Hippocampal formation (tissue), 2 donors: ENCODE measurements at regions not wholly inside any gene's neighbourhood (a gene's known extent, or its start where the extent isn't known, plus 50 kb on each side); places are given as distances from the start of the nearest gene placed in this dataset.
"Not testable (repeated sequence)": the region's sequence is repeated elsewhere in the genome, so short reads cannot be mapped to it uniquely, and the experiment has no call there.

Experiments used
- DNase-seq, 2 donors: peaks; one replicate each; lab custom pipeline; 2025; lab: John Stamatoyannopoulos, UW

DNA sequence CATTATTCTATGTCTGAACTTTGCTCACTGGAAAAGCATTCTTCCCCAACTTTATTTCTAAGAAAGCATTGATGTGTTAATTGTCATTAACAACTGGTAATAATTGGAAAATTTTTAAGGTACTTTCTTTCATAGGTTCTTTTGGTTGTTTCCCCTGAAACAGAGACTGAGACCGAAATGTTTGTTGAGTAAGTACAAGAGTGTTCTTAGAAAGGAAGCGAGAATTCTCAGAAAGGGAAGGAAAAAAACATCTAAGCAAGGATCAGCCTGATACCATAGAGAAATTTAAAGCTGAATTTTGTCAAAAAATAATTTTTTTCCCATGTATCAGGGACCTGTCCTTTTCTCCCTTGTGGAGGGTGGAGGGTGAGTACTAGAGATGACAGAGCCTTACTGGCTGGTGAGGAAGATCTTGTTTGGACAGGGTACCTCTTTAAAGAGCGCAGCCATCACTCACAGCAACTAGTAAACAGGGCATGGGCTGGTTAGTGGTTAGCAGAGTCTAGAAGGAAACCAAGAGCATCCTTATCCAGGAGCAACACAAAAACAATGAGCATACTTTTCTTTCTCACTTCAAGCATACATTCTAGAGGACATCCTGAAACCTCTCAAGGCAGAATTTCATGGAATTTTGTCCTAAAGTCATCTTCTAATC lies 898.5 kb downstream of the DNAH5 start:
- no peak for DNase-seq

DNA sequence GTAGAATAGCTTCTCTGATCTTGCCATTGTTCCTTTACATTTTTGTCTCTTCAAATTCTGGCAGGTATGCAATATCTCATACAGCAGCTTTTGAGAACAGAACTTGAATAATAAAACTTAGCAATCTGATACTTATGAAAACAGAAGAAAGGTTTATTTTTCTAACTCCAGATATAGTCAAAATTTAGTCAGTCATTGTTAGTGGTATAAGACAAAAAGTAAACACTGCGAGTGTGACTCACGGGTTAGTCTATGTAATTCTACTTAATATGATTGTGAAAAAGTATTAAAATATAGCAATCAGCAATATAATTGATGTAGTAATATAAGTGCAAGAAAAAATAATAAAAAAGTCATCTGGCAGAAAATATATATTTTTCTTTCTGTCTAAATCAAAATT lies 910.4 kb downstream of the DNAH5 start:
- DNase-seq: no peak

DNA sequence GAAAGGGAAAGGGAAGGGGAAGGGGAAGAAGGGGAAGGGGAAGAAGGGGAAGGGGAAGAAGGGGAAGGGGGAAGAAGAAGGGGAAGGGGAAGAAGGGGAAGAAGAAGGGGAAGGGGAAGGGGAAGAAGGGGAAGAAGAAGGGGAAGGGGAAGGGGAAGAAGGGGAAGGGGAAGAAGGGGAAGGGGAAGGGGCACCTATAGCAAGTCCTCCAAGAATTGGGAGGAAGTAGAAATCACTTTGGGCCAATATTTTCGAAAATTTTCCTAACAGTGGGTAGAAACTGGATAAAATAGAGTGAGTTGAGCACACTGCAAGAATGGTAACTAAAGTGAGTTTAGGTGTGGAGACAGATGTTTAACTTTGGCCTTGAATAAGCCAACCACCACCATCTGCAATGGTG lies 915.3 kb downstream of the DNAH5 start:
- no peak for DNase-seq

DNA sequence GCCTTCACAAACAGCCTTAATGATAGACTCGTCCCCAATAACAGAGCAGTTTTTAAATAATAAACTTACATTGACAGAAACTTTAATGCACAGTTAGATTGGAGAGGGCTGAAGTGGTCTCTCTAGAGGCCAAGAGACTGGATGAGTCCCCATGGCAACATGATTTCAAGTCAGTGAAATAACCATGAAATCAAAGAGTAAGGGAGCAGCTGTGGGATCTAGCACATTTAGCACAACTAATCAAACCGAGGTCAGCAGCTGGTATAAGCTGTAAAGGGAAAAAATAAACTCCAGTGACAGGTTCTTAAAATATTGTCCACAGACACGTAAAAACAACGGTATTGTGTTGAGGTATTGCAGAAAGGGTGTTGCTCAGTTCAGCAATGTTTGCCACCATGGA lies 916.6 kb downstream of the DNAH5 start:
- DNase-seq: no peak

DNA sequence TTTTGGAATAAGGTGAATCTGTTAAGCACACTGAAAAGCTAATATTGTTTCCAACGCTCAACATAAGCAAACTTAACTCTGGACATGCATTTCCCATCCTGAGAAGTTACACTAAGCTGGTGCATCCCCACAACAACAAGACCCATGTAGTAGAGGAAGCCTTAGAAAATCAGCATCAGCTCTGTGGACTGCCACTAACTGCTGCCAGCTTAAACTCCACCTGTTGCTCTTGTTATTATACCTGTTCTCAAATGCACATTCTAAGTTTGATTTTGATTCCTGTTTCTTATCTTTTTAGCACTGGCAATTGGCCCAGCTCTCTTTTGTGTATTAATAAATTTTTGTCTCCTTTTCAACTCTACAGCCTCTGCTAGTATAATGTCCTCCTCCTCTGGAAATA lies 924.8 kb downstream of the DNAH5 start:
- DNase-seq: no peak

DNA sequence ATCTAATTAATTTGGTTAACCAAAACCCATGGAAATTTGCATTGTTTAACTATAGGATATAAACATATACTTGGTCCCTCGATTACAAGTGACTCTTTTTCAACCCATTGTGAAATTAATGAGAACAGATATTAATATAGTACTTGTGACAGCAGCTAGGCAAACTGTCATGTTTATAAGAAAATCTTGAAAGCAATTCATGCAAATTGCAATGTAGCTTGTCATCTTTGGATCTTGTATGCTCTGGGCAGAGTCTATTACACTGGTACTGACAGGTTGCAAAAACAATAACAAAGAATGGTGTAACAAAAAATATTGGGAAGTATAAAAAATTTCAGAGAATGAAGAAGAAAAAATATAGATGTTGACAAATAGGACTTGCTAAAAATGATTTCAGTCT lies 941.0 kb downstream of the DNAH5 start:
- DNase-seq: no peak

DNA sequence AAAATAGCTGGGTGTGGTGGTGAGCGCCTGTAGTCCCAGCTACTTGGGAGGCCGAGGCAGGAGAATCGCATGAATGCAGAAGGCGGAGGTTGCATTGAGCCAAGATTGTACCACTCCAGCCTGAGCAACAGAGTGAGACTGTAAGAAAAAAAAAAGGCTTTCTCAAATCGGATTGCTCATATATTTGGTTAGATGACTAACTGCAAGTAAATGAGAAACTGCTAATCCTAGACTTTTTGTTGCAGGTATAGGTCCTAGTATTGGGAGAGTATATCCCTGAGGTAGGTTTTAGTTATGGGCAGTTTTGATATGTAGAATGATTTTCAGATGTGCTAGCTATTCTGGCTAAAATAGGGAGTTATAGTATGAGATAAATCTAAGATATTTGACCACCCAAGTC lies 944.8 kb downstream of the DNAH5 start:
- no peak for DNase-seq

DNA sequence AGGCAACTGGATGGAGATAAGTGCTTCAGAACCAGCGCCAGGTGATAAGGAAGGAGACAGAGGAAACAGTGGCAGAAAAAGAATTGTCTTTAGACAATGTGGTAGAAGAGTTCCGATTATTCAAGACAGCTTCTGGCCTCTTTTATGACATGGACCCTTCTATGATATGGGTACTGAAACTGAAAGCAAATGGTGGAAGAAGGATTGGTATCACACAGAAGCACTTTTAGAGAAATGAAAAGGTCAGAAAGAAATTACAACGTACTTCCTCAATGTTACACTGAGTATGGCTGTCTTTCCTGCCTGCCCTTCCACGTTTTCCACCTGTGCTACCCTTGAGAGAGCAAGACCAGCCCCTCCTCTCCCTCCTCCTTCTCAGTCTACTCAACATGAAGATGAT lies 959.3 kb downstream of the DNAH5 start:
- DNase-seq: no peak

DNA sequence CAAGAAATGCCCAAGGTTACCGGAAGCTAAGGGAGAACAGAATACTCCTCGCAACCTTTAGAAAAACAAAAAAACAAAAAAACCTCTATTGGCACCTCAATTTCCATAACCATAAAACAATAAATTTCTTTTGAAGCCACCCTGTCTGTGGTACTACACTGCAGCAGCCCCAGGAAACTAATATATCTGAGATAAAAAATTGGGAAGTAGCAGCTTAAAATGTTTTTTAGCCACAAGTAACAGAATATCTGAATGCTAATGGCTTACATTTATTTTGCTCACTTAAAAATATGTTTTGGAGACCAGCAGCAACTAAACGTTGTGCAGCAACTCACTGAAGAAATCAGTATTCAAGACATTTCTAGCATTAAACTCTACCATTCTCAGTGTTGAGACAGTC lies 969.6 kb downstream of the DNAH5 start:
- no peak for DNase-seq

DNA sequence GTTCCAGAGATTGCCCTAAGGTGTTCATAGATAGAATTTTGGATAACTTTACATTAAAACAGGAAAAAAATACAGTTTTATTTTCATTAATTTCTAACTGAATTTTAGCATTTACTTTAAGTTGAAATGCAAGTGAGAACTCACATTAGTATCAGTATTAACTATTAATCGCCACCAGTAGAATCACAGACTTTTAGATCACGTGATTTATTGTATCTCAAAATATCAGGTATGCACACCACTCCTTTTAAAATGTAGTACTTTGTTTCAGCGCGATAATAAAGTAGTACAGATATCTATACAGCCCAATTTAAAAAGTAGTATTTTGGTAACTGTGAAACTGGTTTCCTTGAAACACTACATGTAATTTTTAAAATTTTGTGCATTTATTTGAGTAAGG lies 978.7 kb downstream of the DNAH5 start:
- no peak for DNase-seq

DNA sequence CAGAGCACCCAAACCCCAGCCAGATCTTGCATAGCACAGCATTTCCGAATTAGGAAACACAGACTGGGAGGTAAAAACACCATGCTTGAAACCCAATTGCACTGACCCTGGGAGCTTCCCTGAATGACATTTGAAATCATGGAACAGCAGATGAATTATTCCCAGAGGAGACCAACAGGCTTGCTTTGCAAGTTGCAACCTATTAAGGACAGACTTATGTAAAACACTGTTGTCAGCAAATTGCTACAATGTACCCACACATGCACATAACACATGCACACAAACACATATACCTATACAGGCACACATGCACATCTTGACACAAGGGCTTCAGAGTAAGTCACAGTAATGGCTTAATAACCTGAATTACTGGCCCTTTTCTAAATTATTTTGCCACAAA lies 984.8 kb downstream of the DNAH5 start:
- no peak for DNase-seq

DNA sequence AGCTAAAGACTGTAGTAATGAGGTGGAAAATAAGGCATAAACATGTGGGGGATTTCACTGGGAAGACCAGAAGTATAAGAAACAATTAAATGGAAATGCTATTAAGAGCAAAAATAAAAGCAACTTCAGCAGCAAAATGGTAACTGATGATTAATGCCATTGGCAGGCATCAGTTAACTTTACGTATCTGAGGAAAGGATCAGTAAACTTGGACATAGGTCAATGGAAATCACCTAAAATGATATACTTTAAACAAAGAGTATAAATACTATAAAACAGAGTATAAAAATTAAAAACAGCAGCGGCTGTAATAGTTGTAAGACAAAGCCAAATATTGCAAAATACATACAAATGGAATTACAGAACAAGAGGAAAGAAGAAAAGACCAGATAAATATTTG lies 992.1 kb downstream of the DNAH5 start:
- DNase-seq: no peak

DNA sequence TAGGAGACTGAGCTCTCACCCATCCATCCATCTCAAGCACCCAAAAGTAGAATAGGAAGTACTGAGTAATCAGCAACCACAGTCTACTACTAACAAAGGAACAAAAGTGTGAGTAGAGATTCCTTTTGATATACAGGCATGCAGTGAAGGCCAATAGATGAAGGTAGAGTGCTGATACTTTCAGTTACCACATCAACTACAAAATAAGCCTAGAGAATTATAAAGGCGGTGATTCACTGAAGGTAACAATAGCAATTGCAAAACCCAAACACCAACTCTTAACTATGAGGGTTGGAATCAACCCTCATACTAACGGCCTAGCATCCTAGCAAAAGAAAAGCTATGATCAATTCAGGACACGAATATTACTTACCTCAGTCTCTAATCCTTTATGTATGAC lies 992.6 kb downstream of the DNAH5 start:
- no peak for DNase-seq

DNA sequence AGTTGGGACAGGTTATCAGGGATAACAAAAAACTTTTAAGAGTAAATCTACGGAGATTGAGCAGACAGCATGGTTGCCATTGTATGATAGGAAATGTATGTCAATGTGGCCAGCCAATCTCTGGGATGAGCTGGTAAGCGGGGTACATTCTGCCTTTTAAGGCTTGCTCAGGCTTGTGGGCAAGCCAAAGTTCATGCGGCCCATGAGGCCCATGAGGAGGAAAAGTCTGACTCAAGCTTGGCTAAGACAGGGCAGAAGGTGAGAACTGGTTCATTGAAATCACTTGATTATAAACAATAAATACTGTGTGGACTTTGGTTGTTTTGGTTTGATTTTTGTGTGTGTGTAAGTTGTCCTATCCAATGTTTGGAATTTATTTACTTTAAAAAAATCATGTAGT lies 997.1 kb downstream of the DNAH5 start:
- DNase-seq: no peak

DNA sequence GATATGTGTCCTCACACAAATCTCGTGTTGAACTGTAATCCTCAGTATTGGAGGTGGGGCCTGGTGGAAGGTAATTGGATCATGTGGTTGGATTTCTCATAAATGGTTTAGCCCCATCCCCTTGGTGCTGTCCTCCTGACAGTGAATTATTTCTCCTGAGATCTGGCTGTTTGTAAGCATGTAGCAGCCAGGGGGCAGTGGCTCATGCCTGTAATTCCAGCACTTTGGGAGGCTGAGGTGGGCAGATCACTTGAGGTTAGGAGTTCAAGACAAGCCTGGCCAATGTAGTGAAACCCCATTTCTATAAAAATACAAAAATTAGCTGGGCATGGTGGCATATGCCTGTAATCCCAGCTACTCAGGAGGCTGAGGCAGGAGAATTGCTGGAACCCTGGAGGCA lies 999.0 kb downstream of the DNAH5 start:
- not testable (repeated sequence) for DNase-seq

DNA sequence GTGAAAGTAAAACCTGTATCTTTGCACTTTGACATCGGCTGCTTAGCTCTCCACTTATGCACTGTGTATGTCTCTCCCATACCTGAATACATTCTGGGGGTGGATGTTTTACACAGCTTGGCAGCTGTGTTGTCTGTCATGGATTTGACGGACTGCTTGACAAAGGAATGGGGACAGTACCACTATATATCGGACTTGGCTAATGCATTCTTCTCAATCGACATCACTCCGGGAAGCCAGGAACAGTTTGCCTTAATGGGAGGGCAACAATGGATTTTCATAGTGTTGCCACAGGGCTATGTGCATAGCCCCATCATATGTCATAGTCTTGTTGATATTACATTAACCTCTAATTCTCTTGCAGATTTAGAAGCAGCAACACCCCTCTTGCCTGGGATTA lies 1008.3 kb downstream of the DNAH5 start:
- no peak for DNase-seq

DNA sequence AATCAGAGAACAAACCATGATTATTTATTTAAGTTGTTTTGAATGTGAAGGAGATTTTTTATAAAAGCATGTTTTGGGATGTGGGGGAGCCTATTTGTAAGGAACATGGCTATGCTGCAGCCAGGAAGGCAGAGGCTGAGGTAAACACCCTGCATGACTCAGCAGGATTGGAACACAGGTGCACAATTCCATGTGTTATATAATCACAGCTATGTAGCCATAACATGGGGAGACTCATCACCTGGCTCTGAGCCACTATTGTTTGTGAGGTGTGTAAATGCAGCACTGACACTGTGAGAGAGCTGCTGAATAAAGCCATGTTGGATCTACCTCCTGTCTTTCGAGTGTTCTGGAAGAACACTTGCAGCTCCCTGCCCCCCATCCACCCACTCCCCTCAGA lies 1009.8 kb downstream of the DNAH5 start:
- no peak for DNase-seq

DNA sequence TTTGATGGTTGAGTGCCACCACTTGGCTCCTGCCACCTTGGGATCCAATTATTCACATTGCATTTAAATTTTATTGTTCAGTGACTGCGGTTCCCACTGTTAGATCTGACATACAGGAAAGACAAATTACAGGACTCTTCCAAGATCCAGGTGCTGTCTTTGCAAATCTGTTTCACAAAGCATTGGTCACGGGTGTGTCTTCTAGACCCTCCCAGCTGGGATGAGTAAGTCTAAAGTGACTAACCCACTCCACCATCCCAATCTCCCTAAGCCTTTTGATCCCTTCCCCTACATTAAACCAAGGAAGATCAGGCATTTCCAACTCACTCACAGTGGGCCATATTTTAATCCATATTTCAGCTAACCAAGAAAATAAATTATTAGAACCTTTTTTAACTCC lies 1016.3 kb upstream of the CTNND2 start:
- no peak for DNase-seq

DNA sequence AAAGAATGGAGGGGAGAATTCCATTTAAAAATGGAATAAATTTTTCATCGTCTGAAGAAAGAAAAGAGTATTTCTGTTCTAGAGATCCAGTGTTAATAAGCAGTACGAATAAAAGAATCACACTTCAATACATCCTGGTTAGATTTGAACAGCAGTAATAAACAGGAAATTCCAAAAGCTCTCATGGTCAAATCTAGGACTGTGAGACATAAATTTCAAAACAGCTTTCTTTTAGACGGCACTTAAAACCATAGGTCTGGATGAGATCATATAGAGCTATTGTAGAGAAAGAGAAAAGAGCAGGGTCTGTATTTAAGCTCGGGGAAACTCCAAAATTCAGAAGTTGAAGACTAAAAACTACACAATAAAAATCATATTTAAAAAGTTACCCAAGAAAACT lies 1006.9 kb upstream of the CTNND2 start:
- no peak for DNase-seq

DNA sequence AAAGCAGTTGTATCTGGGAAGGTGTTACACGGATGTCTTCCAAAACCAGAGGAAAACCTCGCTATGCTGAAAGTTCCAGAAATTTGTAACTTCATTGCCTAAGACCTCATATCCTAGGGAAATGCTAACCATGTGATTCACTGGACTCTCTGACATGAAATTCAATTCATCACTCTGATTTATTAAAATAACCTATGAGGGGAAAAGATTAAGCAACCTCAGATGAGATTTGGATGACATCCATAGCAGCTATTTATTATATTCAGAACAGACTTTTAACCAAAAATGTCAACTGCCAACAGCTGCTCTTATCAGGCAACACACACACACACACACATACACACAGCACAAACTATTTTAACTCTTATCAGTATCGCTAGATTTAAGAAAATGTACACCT lies 1006.4 kb upstream of the CTNND2 start:
- no peak for DNase-seq

DNA sequence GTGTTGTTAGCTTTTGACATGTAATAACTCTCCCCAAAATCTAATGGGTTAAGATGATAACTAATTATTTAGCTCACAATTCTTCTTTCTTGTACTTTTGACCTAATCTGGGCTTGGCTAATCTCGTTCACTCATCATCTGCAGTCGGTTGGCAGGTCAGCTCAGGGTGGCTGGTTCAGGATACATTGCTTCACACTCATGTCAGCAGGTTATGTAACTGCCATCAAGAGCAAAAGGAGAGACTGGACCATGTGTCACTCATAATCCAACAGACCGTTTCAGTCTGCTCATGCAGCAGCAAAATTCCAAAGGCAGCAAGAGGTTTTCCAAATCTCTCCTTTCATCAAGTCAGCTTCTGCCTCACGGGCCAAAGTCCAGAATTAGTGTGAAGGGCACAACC lies 998.4 kb upstream of the CTNND2 start:
- no peak for DNase-seq

DNA sequence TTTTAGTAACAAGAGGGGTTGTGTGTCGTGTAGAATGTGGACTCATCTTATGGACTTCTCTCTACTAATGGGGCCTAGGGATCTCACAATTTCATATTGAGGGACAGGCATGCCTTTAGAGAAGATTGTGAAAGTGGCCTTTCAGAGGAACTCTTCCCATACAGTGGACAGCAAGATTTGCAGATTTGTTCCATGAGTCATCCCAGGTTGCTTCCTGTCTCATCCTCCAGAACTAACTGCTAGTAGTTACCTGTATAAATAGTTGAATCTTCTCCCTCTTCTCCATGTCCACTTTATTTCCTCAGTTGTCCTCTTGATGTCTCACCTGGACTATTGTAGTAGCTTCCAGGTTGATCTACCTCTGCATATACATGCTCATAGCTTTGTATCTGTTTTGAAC lies 997.5 kb upstream of the CTNND2 start:
- no peak for DNase-seq

DNA sequence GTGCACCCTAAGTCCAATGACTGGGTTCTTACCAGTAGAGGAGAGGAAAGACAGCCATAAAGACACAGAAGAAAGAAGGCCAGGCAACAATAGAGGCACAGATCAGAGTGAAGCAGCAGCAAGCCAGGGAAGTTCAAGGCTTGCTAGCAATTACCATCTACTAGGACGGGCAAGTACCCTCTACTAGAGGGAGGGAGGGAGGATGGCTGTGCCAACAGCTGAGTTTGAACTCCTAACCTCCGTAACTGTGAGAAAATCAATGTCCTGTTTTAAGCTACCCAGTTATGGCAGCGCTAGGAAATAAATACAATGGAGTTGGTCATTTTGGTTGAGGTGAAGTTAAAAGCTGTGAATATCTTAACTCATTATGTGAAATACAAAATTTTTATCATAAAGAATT lies 991.8 kb upstream of the CTNND2 start:
- no peak for DNase-seq

DNA sequence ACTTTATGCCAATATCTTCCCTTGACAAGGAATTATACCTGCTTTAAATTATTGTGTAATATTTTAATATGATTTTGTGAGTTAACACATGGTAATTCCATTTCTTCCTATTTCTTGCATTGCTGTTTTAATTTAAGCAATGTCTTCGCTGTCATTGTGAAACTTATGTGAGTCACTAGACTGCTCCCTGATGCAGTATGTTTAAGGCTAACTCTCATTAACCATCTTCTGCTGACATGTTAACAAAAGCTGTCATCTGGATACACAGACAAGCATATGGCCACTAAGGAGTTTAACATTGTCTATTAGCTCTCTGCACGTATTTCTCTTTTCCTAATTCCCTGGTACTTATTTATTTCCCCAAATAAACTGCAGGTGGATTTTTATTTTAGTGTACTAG lies 980.8 kb upstream of the CTNND2 start:
- DNase-seq: no peak

DNA sequence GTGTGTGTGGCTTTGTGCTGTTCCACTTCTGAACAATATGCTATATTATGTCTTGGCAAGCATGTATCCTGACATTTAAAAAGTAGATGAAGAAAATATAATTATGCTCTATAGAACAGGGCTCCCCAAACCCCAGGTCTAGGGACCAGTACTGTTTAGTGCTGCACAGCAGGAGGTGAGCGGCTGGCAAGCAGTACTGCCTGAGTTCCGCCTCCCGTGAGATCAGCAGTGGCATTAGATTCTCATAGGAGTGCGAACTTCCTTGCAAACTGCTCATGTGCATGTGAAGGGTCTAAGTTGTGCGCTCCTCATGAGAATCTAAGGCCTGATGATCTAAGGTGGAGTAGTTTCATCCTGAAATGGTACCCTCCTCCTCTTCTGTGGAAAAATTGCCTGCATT lies 979.1 kb upstream of the CTNND2 start:
- no peak for DNase-seq
